GM23338 (cell line): ENCODE measurements at regions not wholly inside any gene's neighbourhood (a gene's known extent, or its start where the extent isn't known, plus 50 kb on each side); places are given as distances from the start of the nearest gene placed in this dataset.

Source experiments
- ATAC-seq: fragments of 200-7000 bp; cut with Tn5 transposase; 3 replicates; pipeline ENCODE4 v1.9.1; 2020
- DNase-seq: peaks from one replicate; pipeline ENCODE4 v3.0.0-alpha.2; 2015; ENCODE audit warnings: low spot score
- H2AFZ ChIP-seq: fragments of 200-600 bp; sonication (generic); 2 replicates; pipeline ENCODE4 v1.8.0; 2016; ENCODE audit warnings: antibody characterized with exemption, mild to moderate bottlenecking, moderate library complexity
- H3F3A ChIP-seq: fragments of 200-600 bp; sonication (generic); replicated peaks from 2 replicates; pipeline ENCODE4 v1.8.0; 2017; ENCODE audit warnings: antibody characterized with exemption, mixed run types, low read depth
- H3K27ac ChIP-seq: fragments of 200-600 bp; sonication (generic); 2 replicates; pipeline ENCODE4 v1.6.1; 2016; ENCODE audit warnings: low read depth
- H3K27me3 ChIP-seq: fragments of 200-600 bp; sonication (generic); 2 replicates; pipeline ENCODE4 v1.8.0; 2016; ENCODE audit warnings: mild to moderate bottlenecking, mixed run types, moderate library complexity; ENCODE audit not compliant: insufficient read depth
- H3K36me3 ChIP-seq: fragments of 200-600 bp; sonication (generic); 2 replicates; pipeline ENCODE4 v1.8.0; 2016; ENCODE audit warnings: mild to moderate bottlenecking; ENCODE audit not compliant: insufficient read depth
- H3K4me1 ChIP-seq: fragments of 200-600 bp; sonication (generic); 2 replicates; pipeline ENCODE4 v1.8.0; 2016; ENCODE audit warnings: mild to moderate bottlenecking, moderate library complexity; ENCODE audit not compliant: insufficient read depth
- H3K4me2 ChIP-seq: fragments of 200-600 bp; sonication (generic); 2 replicates; pipeline ENCODE4 v1.7.1; 2017; ENCODE audit warnings: mixed run types
- H3K4me3 ChIP-seq: fragments of 200-600 bp; sonication (generic); 2 replicates; pipeline ENCODE4 v1.6.1; 2016; ENCODE audit warnings: mixed run types
- H3K79me2 ChIP-seq: fragments of 200-600 bp; sonication (generic); replicated peaks from 2 replicates; pipeline ENCODE4 v1.8.0; 2017; ENCODE audit warnings: mild to moderate bottlenecking; ENCODE audit not compliant: insufficient read depth
- H3K9me2 ChIP-seq: fragments of 200-600 bp; sonication (generic); 2 replicates; pipeline ENCODE4 v1.8.0; 2017; ENCODE audit not compliant: insufficient read depth
- H4K20me1 ChIP-seq: fragments of 200-600 bp; sonication (generic); replicated peaks from 2 replicates; pipeline ENCODE4 v1.8.0; 2017; ENCODE audit warnings: mild to moderate bottlenecking; ENCODE audit not compliant: insufficient read depth
- H3K27ac Mint-ChIP-seq: 2 replicates; pipeline ENCODE4 v1.8.0; 2020; ENCODE audit warnings: inconsistent platforms, mild to moderate bottlenecking, moderate library complexity, mixed read lengths
- H3K27me3 Mint-ChIP-seq: 3 replicates; pipeline ENCODE4 v1.8.0; 2022; ENCODE audit warnings: low read depth, mild to moderate bottlenecking, moderate library complexity, mixed read lengths, inconsistent platforms; ENCODE audit not compliant: insufficient read depth, poor library complexity
- H3K36me3 Mint-ChIP-seq: 3 replicates; pipeline ENCODE4 v1.8.0; 2021; ENCODE audit warnings: low read depth, mild to moderate bottlenecking, inconsistent platforms, moderate library complexity, mixed read lengths
- H3K4me1 Mint-ChIP-seq: 3 replicates; pipeline ENCODE4 v1.8.0; 2020; ENCODE audit warnings: mild to moderate bottlenecking, inconsistent platforms, mixed read lengths
- H3K4me3 Mint-ChIP-seq: 3 replicates; pipeline ENCODE4 v1.8.0; 2021; ENCODE audit warnings: moderate library complexity, mild to moderate bottlenecking, inconsistent platforms, mixed read lengths
- H3K9me3 Mint-ChIP-seq: 3 replicates; pipeline ENCODE4 v1.8.0; 2020; ENCODE audit warnings: moderate library complexity, mild to moderate bottlenecking, inconsistent platforms, mixed read lengths
- CTCF ChIP-seq, 2 experiments: fragments of 200-600 bp in 1 of 2; sonication (generic) in 1 of 2; conservative IDR thresholded peaks; 2 replicates each; pipeline versions ENCODE4 v1.5.1 to v1.6.1; 2016 to 2017; ENCODE audit warnings: antibody characterized with exemption in 2 of 2, low read depth in 2 of 2, mild to moderate bottlenecking in 2 of 2, moderate library complexity in 1 of 2
- ETS1 ChIP-seq: IDR thresholded peaks from 2 replicates; pipeline ENCODE4 v1.6.1; 2016; ENCODE audit warnings: antibody characterized with exemption
- EZH2 ChIP-seq: fragments of 200-600 bp; sonication (generic); IDR thresholded peaks from one replicate; pipeline ENCODE4 v1.8.0; 2017; ENCODE audit warnings: antibody characterized with exemption, mild to moderate bottlenecking, low read depth; ENCODE audit not compliant: unreplicated experiment
- EZH2phosphoT487 ChIP-seq: fragments of 200-600 bp; sonication (generic); IDR thresholded peaks from one replicate; pipeline ENCODE4 v1.8.1; 2018; ENCODE audit warnings: antibody characterized with exemption; ENCODE audit not compliant: unreplicated experiment
- NANOG ChIP-seq: IDR thresholded peaks from 2 replicates; pipeline ENCODE4 v1.6.1; 2016; ENCODE audit warnings: antibody characterized with exemption, borderline replicate concordance
- REST ChIP-seq: IDR thresholded peaks from one replicate; pipeline ENCODE4 v1.6.1; 2018; ENCODE audit warnings: antibody characterized with exemption; ENCODE audit not compliant: unreplicated experiment
- STAT1 ChIP-seq: IDR thresholded peaks from one replicate; pipeline ENCODE4 v1.6.1; 2016; ENCODE audit warnings: antibody characterized with exemption; ENCODE audit not compliant: unreplicated experiment
- ZNF114 ChIP-seq: fragments of 250-450 bp; sonication (Bioruptor Pico); IDR thresholded peaks from 2 replicates; pipeline ENCODE4 v1.5.0; 2020; ENCODE audit warnings: mild to moderate bottlenecking, moderate library complexity
- ZNF331 ChIP-seq: fragments of 250-450 bp; sonication (Bioruptor Pico); IDR thresholded peaks from 2 replicates; pipeline ENCODE4 v1.5.0; 2020; ENCODE audit warnings: low read depth, mild to moderate bottlenecking, moderate library complexity

- TF ChIP-seq REST (no peak), EZH2 (no peak), CTCF (conservative IDR thresholded peaks at IDR 0.05; ENCODE audit: low read depth in 2 of 2) (no peak), ETS1 (no peak), ZNF331 (CRISPR knock-in tag) (no peak)
Measured at GRCh38 chr2:23128684-23129292, 256.2 kb upstream of the KLHL29 start (continued).

GRCh38 chr2:23131066-23131575, 253.9 kb upstream of the KLHL29 start:
- ATAC-seq (no peak), DNase-seq (no peak)
- no peaks in the 10 kb centered on the region for H3K36me3 ChIP-seq
- H3K27me3 Mint-ChIP-seq, result peaks cover 4% of the 10 kb centered on the region
- peaks cover 18% of the 10 kb centered on the region for H3K9me3 Mint-ChIP-seq
- no peaks in the 10 kb centered on the region for H4K20me1 ChIP-seq
- H3K79me2 ChIP-seq, result no peaks in the 10 kb centered on the region
- no peak overlapping the region for H3K4me2 ChIP-seq
- H3F3A ChIP-seq, result no peaks in the 10 kb centered on the region
- TF ChIP-seq EZH2phosphoT487 (no peak), NANOG (no peak), STAT1 (no peak), CTCF (conservative IDR thresholded peaks at IDR 0.05; ENCODE audit: low read depth in 2 of 2) (no peak), ZNF331 (CRISPR knock-in tag) (no peak), ZNF114 (CRISPR knock-in tag) (no peak)
- H3K27ac ChIP-seq, result no peak overlapping the region
- no peak overlapping the region for H3K27ac Mint-ChIP-seq
- peaks cover 12% of the 10 kb centered on the region for H3K4me1 Mint-ChIP-seq
- no peak overlapping the region for H3K4me3 Mint-ChIP-seq
- H3K36me3 Mint-ChIP-seq, result peaks cover 5% of the 10 kb centered on the region; the same call in 2 of the 3 replicates
- no peak overlapping the region for H3K4me3 ChIP-seq
- peaks cover 8% of the 10 kb centered on the region for H3K4me1 ChIP-seq
- no peaks in the 10 kb centered on the region; the same call in none of the 2 replicates for H3K9me2 ChIP-seq
- H3K27me3 ChIP-seq, result no peaks in the 10 kb centered on the region
- no peak overlapping the region for H2AFZ ChIP-seq
